ENCODE measurements at regions not wholly inside any gene's neighbourhood (a gene's known extent, or its start where the extent isn't known, plus 50 kb on each side); places are given as distances from the start of the nearest gene placed in this dataset.

DNA sequence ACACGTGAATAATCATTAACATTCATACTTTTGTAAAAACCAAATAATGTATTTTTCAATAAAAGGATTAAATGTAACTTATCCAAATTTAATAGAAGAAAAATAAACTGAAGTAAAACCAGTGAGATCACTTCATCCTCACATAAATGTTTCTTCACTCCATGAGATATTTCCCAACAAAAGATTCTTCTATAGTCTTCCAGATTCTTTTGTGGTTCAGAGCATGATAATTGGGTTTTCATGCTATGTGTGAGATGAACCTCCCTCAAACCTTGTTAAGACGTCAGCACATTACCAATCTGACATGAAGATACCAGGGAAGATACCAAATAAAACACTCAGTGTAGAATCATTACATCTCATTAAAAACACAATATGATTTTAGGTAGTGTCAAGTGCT is 62.9 kb upstream of the OXGR1 start:
- no peak overlapping the region for H3K4me3 ChIP-seq (ENCODE audit: low read depth in 1 of 2, low read length in 2 of 2)
- H3K36me3 ChIP-seq (ENCODE audit: control insufficient read depth in 2 of 2, insufficient read depth in 2 of 2, low read length in 1 of 2): no peaks in the 10 kb centered on the region
- H3K9me3 ChIP-seq (ENCODE audit: control insufficient read depth in 2 of 2, insufficient read depth in 1 of 2, low read depth in 1 of 2, low read length in 1 of 2): no peaks in the 10 kb centered on the region
- 75% methylated on average over 2 of the region's 2 CpGs for WGBS, 2 donors
- no peaks in the 10 kb centered on the region for H3K27me3 ChIP-seq (ENCODE audit: control insufficient read depth in 1 of 2, insufficient read depth in 2 of 2, low read length in 2 of 2)
- H3K27ac ChIP-seq (ENCODE audit: low read depth in 2 of 2, low read length in 1 of 2): no peak overlapping the region
- H3K4me1 ChIP-seq (ENCODE audit: control insufficient read depth in 2 of 2, insufficient read depth in 2 of 2, low read length in 1 of 2): no peaks in the 10 kb centered on the region

DNA sequence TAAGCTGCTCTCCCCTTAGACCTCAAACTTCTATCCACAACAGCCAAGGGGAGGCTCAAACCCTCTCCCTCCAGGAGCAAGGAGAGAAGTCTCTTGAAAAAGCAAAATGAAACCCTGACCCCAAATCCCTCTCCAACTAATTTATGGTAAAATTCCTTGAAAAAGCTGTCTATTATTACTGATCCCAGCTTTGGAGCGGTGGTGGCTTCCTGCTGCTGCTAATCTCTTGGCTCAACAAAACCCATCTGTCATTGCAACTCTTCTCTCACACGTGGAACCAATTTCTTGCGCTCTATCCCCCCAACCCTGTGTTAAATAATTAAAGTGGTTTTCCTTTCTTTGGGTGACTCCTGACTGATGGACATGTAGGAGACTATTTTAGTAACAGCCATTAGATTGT is 64.1 kb upstream of the OXGR1 start:
- WGBS, 2 donors: 59 to 63% methylated on average over 3 of the region's 3 CpGs
- no peak overlapping the region for H3K27ac ChIP-seq (ENCODE audit: low read depth in 2 of 2, low read length in 1 of 2)
- H3K9me3 ChIP-seq (ENCODE audit: control insufficient read depth in 2 of 2, insufficient read depth in 1 of 2, low read depth in 1 of 2, low read length in 1 of 2): no peaks in the 10 kb centered on the region
- no peaks in the 10 kb centered on the region for H3K36me3 ChIP-seq (ENCODE audit: control insufficient read depth in 2 of 2, insufficient read depth in 2 of 2, low read length in 1 of 2)
- H3K4me1 ChIP-seq (ENCODE audit: control insufficient read depth in 2 of 2, insufficient read depth in 2 of 2, low read length in 1 of 2): no peaks in the 10 kb centered on the region
- no peaks in the 10 kb centered on the region for H3K27me3 ChIP-seq (ENCODE audit: control insufficient read depth in 1 of 2, insufficient read depth in 2 of 2, low read length in 2 of 2)
- H3K4me3 ChIP-seq (ENCODE audit: low read depth in 1 of 2, low read length in 2 of 2): no peak overlapping the region

- Histone ChIP-seq H3K4me3 (ENCODE audit: low read depth in 1 of 2, low read length in 2 of 2) (no peak overlapping the region), H3K4me1 (ENCODE audit: control insufficient read depth in 2 of 2, insufficient read depth in 2 of 2, low read length in 1 of 2) (no peaks in the 10 kb centered on the region), H3K9me3 (ENCODE audit: control insufficient read depth in 2 of 2, insufficient read depth in 1 of 2, low read depth in 1 of 2, low read length in 1 of 2) (no peaks in the 10 kb centered on the region), H3K27me3 (ENCODE audit: control insufficient read depth in 1 of 2, insufficient read depth in 2 of 2, low read length in 2 of 2) (no peaks in the 10 kb centered on the region), H3K36me3 (ENCODE audit: control insufficient read depth in 2 of 2, insufficient read depth in 2 of 2, low read length in 1 of 2) (no peaks in the 10 kb centered on the region), H3K27ac (ENCODE audit: low read depth in 2 of 2, low read length in 1 of 2) (no peak overlapping the region)
- WGBS, 2 donors: 82 to 85% methylated on average over 1 of the region's 1 CpG
These were observed 64.7 kb upstream of the OXGR1 start for GRCh38 chr13:97058926-97059325.

DNA sequence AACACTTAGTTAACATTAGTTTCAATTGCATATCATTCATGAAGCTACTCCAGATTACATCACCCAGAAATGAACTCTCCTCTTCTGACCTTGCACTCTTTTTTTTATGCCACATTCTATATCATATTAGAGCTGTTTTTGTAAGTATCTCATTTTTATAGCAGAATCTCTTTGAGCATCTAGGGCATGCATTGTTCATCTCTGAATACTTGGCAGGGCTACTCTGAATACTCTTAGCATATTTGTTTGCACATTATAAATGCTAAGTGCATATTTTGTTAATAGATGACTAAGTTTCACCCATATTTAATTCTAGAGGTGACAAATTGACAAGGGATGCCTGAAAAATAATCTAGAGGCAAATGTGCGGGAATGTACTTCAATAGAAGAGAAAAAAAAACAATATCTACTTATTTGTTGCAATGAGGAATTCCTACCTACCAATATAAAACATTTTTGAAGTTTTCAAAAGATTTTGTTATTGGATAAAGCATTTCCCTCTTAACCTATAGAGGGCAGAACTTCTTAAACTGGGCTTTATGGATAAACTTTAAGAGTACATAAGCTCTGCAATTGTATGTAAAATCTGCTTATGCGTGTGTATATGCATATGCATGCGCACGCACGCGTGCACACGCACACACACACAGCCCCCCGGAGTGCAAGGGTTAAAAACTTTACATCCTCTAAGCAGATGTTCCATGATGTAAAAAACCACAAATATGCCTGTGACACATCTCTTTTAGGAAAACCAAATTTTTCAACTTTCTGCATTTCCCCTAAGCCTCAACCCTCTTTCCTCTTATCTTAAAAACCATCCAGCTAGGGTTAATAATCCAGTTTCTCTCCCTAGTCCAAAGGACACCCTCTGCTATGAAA is 73.0 kb upstream of the OXGR1 start:
- no peaks in the 10 kb centered on the region for H3K36me3 ChIP-seq (ENCODE audit: control insufficient read depth in 2 of 2, insufficient read depth in 2 of 2, low read length in 1 of 2)
- H3K4me1 ChIP-seq (ENCODE audit: control insufficient read depth in 2 of 2, insufficient read depth in 2 of 2, low read length in 1 of 2): no peaks in the 10 kb centered on the region
- no peak overlapping the region for H3K27ac ChIP-seq (ENCODE audit: low read depth in 2 of 2, low read length in 1 of 2)
- H3K27me3 ChIP-seq (ENCODE audit: control insufficient read depth in 1 of 2, insufficient read depth in 2 of 2, low read length in 2 of 2): no peaks in the 10 kb centered on the region
- H3K4me3 ChIP-seq (ENCODE audit: low read depth in 1 of 2, low read length in 2 of 2): no peak overlapping the region
- WGBS, 2 donors: 90 to 92% methylated on average over 8 of the region's 8 CpGs
- no peaks in the 10 kb centered on the region for H3K9me3 ChIP-seq (ENCODE audit: control insufficient read depth in 2 of 2, insufficient read depth in 1 of 2, low read depth in 1 of 2, low read length in 1 of 2)

DNA sequence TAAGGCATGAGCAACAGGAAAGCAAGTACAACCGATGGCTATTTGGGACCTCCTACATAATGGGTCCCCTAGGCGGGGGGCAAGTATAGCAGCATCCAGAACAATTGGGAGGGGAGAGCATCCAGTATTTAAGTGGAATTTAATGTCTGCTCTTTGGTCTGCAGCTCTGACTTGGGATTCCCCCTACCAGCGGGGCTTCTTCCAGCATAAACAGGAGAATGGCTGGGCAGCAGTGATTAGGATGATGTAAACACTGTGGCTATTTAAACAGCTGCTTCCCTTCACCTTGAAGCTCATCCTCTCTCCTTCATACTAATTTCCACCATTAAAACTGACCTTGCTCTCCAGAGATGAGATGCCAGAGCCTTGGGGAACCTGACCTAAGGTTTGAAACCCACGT is 73.9 kb upstream of the OXGR1 start:
- H3K9me3 ChIP-seq (ENCODE audit: control insufficient read depth in 2 of 2, insufficient read depth in 1 of 2, low read depth in 1 of 2, low read length in 1 of 2): no peaks in the 10 kb centered on the region
- no peak overlapping the region for H3K27ac ChIP-seq (ENCODE audit: low read depth in 2 of 2, low read length in 1 of 2)
- WGBS, 2 donors: 45 to 50% methylated on average over 4 of the region's 4 CpGs
- H3K27me3 ChIP-seq (ENCODE audit: control insufficient read depth in 1 of 2, insufficient read depth in 2 of 2, low read length in 2 of 2): no peaks in the 10 kb centered on the region
- H3K4me3 ChIP-seq (ENCODE audit: low read depth in 1 of 2, low read length in 2 of 2): no peak overlapping the region
- no peaks in the 10 kb centered on the region for H3K36me3 ChIP-seq (ENCODE audit: control insufficient read depth in 2 of 2, insufficient read depth in 2 of 2, low read length in 1 of 2)
- no peaks in the 10 kb centered on the region for H3K4me1 ChIP-seq (ENCODE audit: control insufficient read depth in 2 of 2, insufficient read depth in 2 of 2, low read length in 1 of 2)

DNA sequence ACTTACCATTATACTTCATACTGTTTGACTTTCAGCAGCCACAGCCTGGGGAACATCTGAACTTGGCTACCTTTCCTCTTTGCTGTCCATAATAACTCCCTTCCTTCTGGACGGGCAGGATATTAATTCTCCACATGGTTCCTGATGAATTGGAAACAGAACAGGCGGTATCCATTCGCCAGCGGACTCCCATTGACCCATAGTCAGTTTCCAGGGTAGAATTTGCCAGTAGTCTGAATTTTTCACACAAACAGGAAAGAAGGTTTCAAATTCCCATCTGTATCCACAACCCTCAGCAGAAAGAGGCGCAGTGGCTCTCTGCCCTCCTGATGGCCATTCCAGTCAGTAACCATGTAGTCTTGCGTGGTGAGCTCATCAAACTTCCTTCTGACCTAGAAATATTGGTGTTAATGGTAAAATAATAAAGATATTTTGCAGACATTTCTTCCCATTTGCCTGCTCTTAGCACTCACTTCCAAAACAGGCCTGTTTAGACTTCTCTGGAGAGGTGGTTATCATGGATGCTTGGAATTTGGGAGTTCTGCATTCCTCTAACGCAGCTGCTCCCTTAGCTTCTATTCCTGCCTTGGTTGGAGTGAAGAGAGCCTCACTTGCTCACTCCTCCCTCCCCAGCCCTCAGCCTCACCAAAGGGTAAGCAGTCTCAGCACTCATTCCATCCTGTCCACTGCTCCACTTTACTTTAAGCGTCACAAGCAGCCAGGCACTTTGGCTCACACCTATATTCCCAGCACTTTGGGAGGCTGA is 75.0 kb upstream of the OXGR1 start:
- H3K4me3 ChIP-seq (ENCODE audit: low read depth in 1 of 2, low read length in 2 of 2): no peak overlapping the region
- no peaks in the 10 kb centered on the region for H3K9me3 ChIP-seq (ENCODE audit: control insufficient read depth in 2 of 2, insufficient read depth in 1 of 2, low read depth in 1 of 2, low read length in 1 of 2)
- WGBS, 2 donors: 79% methylated on average over 8 of the region's 8 CpGs
- no peaks in the 10 kb centered on the region for H3K27me3 ChIP-seq (ENCODE audit: control insufficient read depth in 1 of 2, insufficient read depth in 2 of 2, low read length in 2 of 2)
- H3K27ac ChIP-seq (ENCODE audit: low read depth in 2 of 2, low read length in 1 of 2): no peak overlapping the region
- H3K36me3 ChIP-seq (ENCODE audit: control insufficient read depth in 2 of 2, insufficient read depth in 2 of 2, low read length in 1 of 2): no peaks in the 10 kb centered on the region
- no peaks in the 10 kb centered on the region for H3K4me1 ChIP-seq (ENCODE audit: control insufficient read depth in 2 of 2, insufficient read depth in 2 of 2, low read length in 1 of 2)

DNA sequence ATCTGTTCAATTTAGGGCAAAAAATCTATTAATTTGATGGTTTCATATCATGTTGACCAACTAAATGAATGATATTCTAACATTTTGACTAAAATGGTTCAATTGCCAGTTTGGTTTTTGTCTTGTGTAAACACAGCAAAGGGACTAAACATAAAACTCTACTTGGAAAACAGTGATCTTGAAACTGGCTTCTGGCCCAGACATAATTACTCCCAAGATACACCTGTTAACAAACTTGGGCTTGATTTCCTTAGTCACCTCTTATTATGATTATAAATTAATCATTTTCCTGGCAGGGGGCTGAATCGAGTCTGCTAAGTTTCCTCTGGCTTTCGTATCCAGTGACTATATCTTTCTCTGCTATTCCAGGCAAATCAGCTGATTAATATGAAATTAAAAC is 78.0 kb upstream of the OXGR1 start:
- H3K27ac ChIP-seq (ENCODE audit: low read depth in 2 of 2, low read length in 1 of 2): no peak overlapping the region
- H3K9me3 ChIP-seq (ENCODE audit: control insufficient read depth in 2 of 2, insufficient read depth in 1 of 2, low read depth in 1 of 2, low read length in 1 of 2): no peaks in the 10 kb centered on the region
- no peaks in the 10 kb centered on the region for H3K4me1 ChIP-seq (ENCODE audit: control insufficient read depth in 2 of 2, insufficient read depth in 2 of 2, low read length in 1 of 2)
- no peak overlapping the region for H3K4me3 ChIP-seq (ENCODE audit: low read depth in 1 of 2, low read length in 2 of 2)
- H3K36me3 ChIP-seq (ENCODE audit: control insufficient read depth in 2 of 2, insufficient read depth in 2 of 2, low read length in 1 of 2): no peaks in the 10 kb centered on the region
- no peaks in the 10 kb centered on the region for H3K27me3 ChIP-seq (ENCODE audit: control insufficient read depth in 1 of 2, insufficient read depth in 2 of 2, low read length in 2 of 2)
- 26 to 46% methylated on average over 2 of the region's 2 CpGs for WGBS, 2 donors

- no peaks in the 10 kb centered on the region for H3K9me3 ChIP-seq (ENCODE audit: control insufficient read depth in 2 of 2, insufficient read depth in 1 of 2, low read depth in 1 of 2, low read length in 1 of 2)
- H3K4me1 ChIP-seq (ENCODE audit: control insufficient read depth in 2 of 2, insufficient read depth in 2 of 2, low read length in 1 of 2): no peaks in the 10 kb centered on the region
- no peak overlapping the region for H3K4me3 ChIP-seq (ENCODE audit: low read depth in 1 of 2, low read length in 2 of 2)
- no peak overlapping the region for H3K27ac ChIP-seq (ENCODE audit: low read depth in 2 of 2, low read length in 1 of 2)
- H3K27me3 ChIP-seq (ENCODE audit: control insufficient read depth in 1 of 2, insufficient read depth in 2 of 2, low read length in 2 of 2): no peaks in the 10 kb centered on the region
- no peaks in the 10 kb centered on the region for H3K36me3 ChIP-seq (ENCODE audit: control insufficient read depth in 2 of 2, insufficient read depth in 2 of 2, low read length in 1 of 2)
- 67 to 70% methylated on average over 1 of the region's 1 CpG for WGBS, 2 donors
These were observed 80.3 kb upstream of the OXGR1 start for GRCh38 chr13:97074618-97075017.

DNA sequence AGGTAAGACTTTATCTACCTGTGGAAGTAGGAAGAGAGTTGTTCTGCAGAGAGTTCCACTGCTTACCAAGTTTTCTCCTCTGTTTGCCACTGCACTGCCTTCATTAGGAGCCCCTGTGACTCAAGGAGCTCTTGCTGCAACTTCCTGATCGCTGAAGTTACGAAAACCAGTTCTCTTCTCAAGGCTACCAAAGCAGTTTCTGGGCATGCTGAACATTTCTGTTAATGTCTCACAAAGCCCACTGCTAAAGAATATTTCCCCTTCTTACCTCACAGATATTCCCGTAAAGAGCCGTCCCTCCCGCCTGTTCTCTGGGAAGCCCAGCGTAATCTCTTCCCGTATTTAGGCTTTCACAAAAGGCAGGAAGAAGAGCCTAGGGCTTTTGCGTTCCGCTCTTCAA is 82.6 kb upstream of the OXGR1 start:
- no peak overlapping the region for H3K4me3 ChIP-seq (ENCODE audit: low read depth in 1 of 2, low read length in 2 of 2)
- 80 to 82% methylated on average over 9 of the region's 9 CpGs for WGBS, 2 donors
- H3K27ac ChIP-seq (ENCODE audit: low read depth in 2 of 2, low read length in 1 of 2): no peak overlapping the region
- H3K36me3 ChIP-seq (ENCODE audit: control insufficient read depth in 2 of 2, insufficient read depth in 2 of 2, low read length in 1 of 2): no peaks in the 10 kb centered on the region
- H3K9me3 ChIP-seq (ENCODE audit: control insufficient read depth in 2 of 2, insufficient read depth in 1 of 2, low read depth in 1 of 2, low read length in 1 of 2): no peaks in the 10 kb centered on the region
- H3K27me3 ChIP-seq (ENCODE audit: control insufficient read depth in 1 of 2, insufficient read depth in 2 of 2, low read length in 2 of 2): no peaks in the 10 kb centered on the region
- H3K4me1 ChIP-seq (ENCODE audit: control insufficient read depth in 2 of 2, insufficient read depth in 2 of 2, low read length in 1 of 2): no peaks in the 10 kb centered on the region
